ENCODE measurements at regions not wholly inside any gene's neighbourhood (a gene's known extent, or its start where the extent isn't known, plus 50 kb on each side); places are given as distances from the start of the nearest gene placed in this dataset.

DNA sequence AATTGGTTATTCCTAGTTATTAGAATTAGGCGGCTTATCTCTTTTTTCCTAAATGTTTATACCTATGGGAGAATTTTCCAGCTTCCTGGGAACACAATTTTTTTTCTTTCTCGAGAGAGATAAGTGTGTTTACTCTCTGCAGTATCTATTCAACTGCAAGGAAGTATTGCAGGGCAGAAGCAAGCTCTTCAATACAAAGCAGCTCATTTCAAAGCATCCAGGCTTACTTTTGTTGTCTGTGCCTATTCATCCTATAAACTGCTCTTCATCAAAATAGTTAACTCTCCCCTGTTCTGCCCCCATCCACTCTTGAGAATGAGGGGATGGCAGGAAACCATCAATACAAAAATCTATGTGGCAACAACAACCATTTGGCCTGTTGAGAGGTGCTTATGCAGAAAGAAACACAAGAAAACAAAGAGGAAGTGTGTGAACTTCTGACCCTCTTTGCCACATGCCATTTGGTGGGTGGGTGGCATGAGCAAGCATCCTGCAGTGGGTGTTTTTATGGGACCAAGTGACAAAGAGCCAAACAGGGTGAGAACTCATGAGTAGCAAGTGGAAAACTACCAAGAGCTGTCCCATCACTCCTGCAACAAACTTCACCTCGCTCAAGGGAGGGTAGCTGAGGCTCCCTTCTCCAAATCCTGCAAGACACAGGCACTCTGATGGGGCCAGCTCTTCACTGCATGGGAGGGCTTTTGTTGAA, 50.6 kb upstream of the MRPS6 start:
- DNase-seq (ENCODE audit: low read depth), result no peak

GRCh38 chr21:34021726-34022125, 51.7 kb upstream of the MRPS6 start:
- no peak for DNase-seq (ENCODE audit: low read depth)

- no peak for DNase-seq (ENCODE audit: low read depth)
Observed at GRCh38 chr21:34020983-34021553, 52.3 kb upstream of the MRPS6 start.

- no peak for DNase-seq (ENCODE audit: low read depth)
Observed at GRCh38 chr21:34020005-34020847, 53.2 kb upstream of the MRPS6 start.

GRCh38 chr21:34019402-34019801, 54.0 kb upstream of the MRPS6 start:
- DNase-seq (ENCODE audit: low read depth), result no peak

DNA sequence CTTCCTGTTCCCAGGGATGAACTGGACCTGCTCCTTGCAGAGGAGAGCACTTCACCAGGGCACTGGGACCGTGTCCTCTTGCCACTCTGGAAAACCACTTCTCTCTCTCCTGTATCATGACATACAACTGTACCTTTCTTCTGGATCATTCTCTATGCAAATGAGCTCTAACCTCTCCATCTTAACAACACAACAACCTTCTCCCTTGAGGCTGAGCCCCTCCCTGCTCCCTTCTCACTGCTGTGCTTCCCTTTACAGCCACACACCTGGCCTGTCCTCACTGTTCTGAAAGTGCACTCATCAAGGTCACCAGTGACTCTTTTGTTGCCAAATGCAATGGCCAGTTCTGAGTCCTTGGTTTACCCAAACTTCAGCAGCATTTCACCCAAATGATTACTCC, 54.5 kb upstream of the MRPS6 start:
- DNase-seq (ENCODE audit: low read depth), result no peak

GRCh38 chr21:34018185-34018584, 55.2 kb upstream of the MRPS6 start:
- no peak for DNase-seq (ENCODE audit: low read depth)

DNA sequence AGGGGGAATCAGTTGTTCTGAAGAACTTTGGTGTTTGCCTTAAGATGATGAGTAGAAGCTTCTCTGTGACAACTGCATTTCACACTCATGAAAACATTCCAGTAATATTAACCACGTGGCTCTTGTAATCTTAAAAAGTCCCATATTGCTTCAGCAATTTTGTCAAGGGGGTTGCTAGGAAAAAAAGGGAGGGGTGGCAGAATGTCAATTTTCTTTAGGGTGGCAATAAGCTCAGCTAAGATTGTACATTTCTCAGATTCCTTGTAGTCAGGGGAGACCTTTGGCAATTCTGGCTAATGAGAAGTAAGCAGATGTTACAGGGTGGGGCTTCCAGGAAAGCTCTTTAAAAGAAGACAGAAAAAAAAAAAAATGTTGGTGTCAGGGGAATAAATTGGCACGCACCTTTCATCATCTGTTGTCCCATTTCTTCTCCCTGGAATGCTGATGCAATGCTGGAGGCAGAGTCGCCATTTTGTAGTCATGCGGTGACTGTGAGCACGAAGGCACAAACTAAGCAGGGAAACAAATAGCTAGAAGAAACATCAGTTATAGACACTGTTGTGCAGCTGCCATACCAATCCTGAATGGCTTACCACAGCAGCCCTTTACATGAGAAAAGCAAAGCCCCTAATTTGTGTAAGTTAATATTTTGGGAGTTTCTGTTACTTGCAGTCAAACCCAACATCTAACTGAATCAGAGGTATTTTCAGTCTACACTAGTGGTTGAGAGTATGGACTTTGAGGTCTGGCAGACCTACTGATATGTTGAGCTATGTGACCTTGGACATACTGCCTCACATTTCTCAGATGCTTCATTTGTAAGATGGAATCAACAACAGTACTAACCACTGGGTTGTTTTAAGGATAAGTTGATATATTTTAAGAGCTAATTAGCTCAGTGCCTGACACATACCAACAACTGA, 56.1 kb upstream of the MRPS6 start:
- no peak for DNase-seq (ENCODE audit: low read depth)

GRCh38 chr21:34012640-34013039, 60.7 kb upstream of the MRPS6 start:
- DNase-seq (ENCODE audit: low read depth), result no peak

DNA sequence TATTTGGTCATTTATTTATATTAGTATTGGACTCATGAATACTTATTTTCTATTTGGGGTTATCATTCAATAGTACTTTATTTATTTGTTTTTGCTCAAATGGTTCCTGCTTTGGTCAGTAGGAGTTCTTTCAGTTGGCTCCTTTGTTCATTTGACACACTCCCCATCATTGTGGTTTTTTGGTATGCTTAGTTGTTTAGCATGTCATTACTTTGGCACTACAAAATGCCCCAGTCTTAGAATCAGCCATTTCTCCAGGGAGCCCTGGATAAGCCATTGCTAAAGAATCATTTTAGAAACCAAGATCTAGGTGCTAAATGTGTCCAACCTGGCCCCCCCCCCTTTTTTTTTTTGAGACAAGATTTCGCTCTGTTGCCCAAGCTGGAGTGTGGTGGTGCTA, 61.7 kb upstream of the MRPS6 start:
- DNase-seq (ENCODE audit: low read depth), result no peak

DNA sequence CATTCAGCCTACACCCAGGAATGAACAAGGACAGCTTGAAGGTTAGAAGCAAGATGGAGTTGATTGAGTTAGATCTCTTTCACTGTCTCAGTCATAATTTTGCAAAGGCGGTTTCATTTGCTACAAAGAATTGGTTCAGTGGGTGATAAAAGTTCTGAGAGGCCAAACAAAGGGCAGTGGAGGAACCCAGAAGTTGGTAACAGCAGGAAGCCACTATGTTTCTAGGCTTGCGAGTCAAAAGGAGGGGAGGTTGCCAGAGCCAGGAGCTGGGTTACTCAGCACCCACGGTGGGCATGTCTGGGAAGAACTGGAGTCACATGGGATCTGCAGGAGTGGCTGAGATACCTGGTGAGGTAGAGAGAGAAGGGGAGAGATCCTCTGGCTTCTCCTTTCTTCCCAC, 64.2 kb upstream of the MRPS6 start:
- DNase-seq (ENCODE audit: low read depth), result no peak

DNA sequence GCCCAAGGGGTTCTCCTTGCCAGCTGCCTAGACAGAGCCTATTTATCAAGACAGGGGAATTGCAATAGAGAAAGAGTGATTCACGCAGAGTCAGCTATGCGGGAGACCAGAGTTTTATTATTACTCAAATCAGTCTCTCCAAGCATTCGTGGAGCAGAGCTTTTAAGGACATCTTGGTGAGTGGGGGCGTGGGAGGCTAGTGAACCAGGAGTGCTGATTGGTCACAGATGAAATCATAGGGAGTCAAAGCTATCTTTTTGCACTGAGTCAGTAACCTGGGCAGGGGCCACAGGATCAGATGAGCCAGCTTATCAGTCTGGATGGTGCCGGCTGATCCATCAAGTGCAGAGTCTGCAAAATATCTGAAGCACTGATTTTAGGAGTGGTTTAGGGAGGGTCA, 64.8 kb upstream of the MRPS6 start:
- no peak for DNase-seq (ENCODE audit: low read depth)

GRCh38 chr21:34006611-34007168, 66.7 kb upstream of the MRPS6 start:
- no peak for DNase-seq (ENCODE audit: low read depth)

- no peak for DNase-seq (ENCODE audit: low read depth)
Observed at GRCh38 chr21:34004974-34005373, 68.4 kb upstream of the MRPS6 start.

- no peak for DNase-seq (ENCODE audit: low read depth)
Observed at GRCh38 chr21:34004013-34004938, 69.1 kb upstream of the MRPS6 start.

DNA sequence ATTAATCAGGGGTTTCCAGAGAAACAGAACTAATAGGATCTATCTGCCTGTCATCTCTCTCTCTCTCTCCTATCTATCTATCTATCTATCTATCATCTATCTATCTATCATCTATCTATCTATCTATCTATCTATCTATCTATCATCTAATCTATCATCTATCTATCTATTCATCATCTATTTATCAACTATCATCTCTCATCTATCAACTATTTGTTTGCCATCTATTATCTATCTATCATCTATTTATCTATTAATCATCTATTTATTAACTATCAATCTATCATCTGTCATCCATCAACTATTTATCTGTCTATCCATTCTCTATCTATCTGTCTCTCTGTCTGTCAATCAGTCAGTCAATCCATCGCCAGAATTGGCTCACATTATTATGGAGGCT, 70.0 kb upstream of the MRPS6 start:
- DNase-seq (ENCODE audit: low read depth), result no peak

- no peak for DNase-seq (ENCODE audit: low read depth)
Observed at GRCh38 chr21:34000375-34000774, 73.0 kb upstream of the MRPS6 start.

- no peak for DNase-seq (ENCODE audit: low read depth)
Observed at GRCh38 chr21:33998809-33999208, 74.6 kb upstream of the MRPS6 start.

DNA sequence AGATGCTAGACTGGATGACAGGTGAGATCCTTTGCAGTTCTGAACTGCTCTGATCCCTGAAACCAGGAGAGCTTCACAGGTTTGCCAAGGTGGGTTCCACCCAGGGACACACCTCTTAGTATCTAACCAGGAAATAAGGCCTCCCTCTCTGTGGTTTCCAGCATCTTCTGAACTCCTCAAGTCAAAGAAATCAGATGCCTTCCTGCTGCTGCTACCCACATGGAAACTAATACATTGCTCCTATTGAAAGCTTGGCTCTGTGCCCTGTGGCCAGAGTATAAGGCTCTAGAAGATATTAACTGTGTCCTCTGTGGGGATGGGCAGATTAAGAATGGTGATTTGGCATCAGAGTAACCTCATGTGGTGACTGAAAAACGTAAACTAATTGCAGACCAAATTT, 75.0 kb upstream of the MRPS6 start:
- no peak for DNase-seq (ENCODE audit: low read depth)

DNA sequence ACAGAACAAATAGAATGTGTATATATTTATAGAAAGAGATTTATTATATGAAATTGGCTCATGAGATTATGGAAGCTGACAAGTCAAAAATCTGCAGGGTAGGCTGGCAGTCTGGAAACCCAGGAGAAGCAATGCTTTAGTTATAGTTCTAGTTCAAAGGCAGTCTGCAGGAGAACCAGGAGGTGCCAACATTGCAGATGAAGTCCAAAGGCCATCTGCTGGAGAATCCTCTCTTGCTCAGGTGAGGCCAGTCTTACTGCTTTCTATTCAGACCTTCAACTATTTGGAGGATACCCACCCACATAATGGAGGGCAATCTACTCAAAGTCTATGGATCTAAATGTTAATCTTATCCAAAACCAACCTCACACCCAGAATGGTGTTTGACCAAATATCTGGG, 75.9 kb upstream of the MRPS6 start:
- no peak for DNase-seq (ENCODE audit: low read depth)
